ENCODE measurements at regions not wholly inside any gene's neighbourhood (a gene's known extent, or its start where the extent isn't known, plus 50 kb on each side); places are given as distances from the start of the nearest gene placed in this dataset.

GRCh38 chr5:52181403-52181802 lies 606.3 kb upstream of the ITGA1 start (continued):
- TF ChIP-seq TSHZ2 (CRISPR knock-in tag; IDR thresholded peaks at IDR 0.05) (no peak), ZNF8 (CRISPR knock-in tag; IDR thresholded peaks at IDR 0.05) (no peak), ZC3H10 (CRISPR knock-in tag; IDR thresholded peaks at IDR 0.05) (no peak)

- no peak for ATAC-seq
- TF ChIP-seq OSR1 (CRISPR knock-in tag; IDR thresholded peaks at IDR 0.05) (no peak), CSRNP3 (CRISPR knock-in tag; IDR thresholded peaks at IDR 0.05) (no peak), ZNF8 (CRISPR knock-in tag; IDR thresholded peaks at IDR 0.05) (no peak), ISL1 (CRISPR knock-in tag; IDR thresholded peaks at IDR 0.05) (no peak), ARNTL (CRISPR knock-in tag; IDR thresholded peaks at IDR 0.05; ENCODE audit: borderline replicate concordance, low read depth) (no peak), ZNF565 (CRISPR knock-in tag; conservative IDR thresholded peaks at IDR 0.05; ENCODE audit: low read depth) (no peak), TCF4 (CRISPR knock-in tag; IDR thresholded peaks at IDR 0.05; ENCODE audit: borderline replicate concordance) (no peak), CSDC2 (CRISPR knock-in tag; IDR thresholded peaks at IDR 0.05) (no peak), PATZ1 (CRISPR knock-in tag; IDR thresholded peaks at IDR 0.05; ENCODE audit: borderline replicate concordance) (no peak), POU6F1 (CRISPR knock-in tag; IDR thresholded peaks at IDR 0.05; ENCODE audit: borderline replicate concordance, low read depth) (no peak), RARB (CRISPR knock-in tag; IDR thresholded peaks at IDR 0.05) (no peak), PPARA (CRISPR knock-in tag; IDR thresholded peaks at IDR 0.05; ENCODE audit: borderline replicate concordance) (no peak), ZFP3 (CRISPR knock-in tag; IDR thresholded peaks at IDR 0.05) (no peak), ZFP30 (CRISPR knock-in tag; IDR thresholded peaks at IDR 0.05) (no peak), SNAI2 (CRISPR knock-in tag; IDR thresholded peaks at IDR 0.05) (no peak), GLIS3 (CRISPR knock-in tag; IDR thresholded peaks at IDR 0.05) (no peak), ZNF70 (CRISPR knock-in tag; IDR thresholded peaks at IDR 0.05) (no peak), BACH2 (CRISPR knock-in tag; IDR thresholded peaks at IDR 0.05; ENCODE audit: borderline replicate concordance) (no peak)
These were observed 597.0 kb upstream of the ITGA1 start for GRCh38 chr5:52190737-52191136.

GRCh38 chr5:52199833-52200232 lies 587.9 kb upstream of the ITGA1 start:
- TF ChIP-seq ZNF70 (CRISPR knock-in tag; IDR thresholded peaks at IDR 0.05) (no peak), ESRRG (CRISPR knock-in tag; IDR thresholded peaks at IDR 0.05) (no peak), ZFP30 (CRISPR knock-in tag; IDR thresholded peaks at IDR 0.05) (no peak), RARB (CRISPR knock-in tag; IDR thresholded peaks at IDR 0.05) (no peak), SNAI2 (CRISPR knock-in tag; IDR thresholded peaks at IDR 0.05) (no peak), POU6F1 (CRISPR knock-in tag; IDR thresholded peaks at IDR 0.05; ENCODE audit: borderline replicate concordance, low read depth) (no peak), ARNTL (CRISPR knock-in tag; IDR thresholded peaks at IDR 0.05; ENCODE audit: borderline replicate concordance, low read depth) (no peak), PPARA (CRISPR knock-in tag; IDR thresholded peaks at IDR 0.05; ENCODE audit: borderline replicate concordance) (no peak)
- no peak for ATAC-seq
